Progenitor cell of endocrine pancreas (in vitro differentiated cells): ENCODE measurements at regions not wholly inside any gene's neighbourhood (a gene's known extent, or its start where the extent isn't known, plus 50 kb on each side); places are given as distances from the start of the nearest gene placed in this dataset.

ENCODE experiments used
- DNase-seq: peaks from one replicate; pipeline ENCODE4 v3.0.0; 2021; ENCODE audit warnings: low spot score; ENCODE audit not compliant: unreplicated experiment
- H3K27ac Mint-ChIP-seq: 2 replicates; pipeline ENCODE4 v1.8.0; 2021; ENCODE audit warnings: mild to moderate bottlenecking, moderate library complexity, mixed read lengths
- H3K27me3 Mint-ChIP-seq: 2 replicates; pipeline ENCODE4 v1.8.0; 2021; ENCODE audit warnings: mixed read lengths
- H3K36me3 Mint-ChIP-seq: 2 replicates; pipeline ENCODE4 v1.8.0; 2022; ENCODE audit warnings: mixed read lengths; ENCODE audit not compliant: insufficient read depth
- H3K4me1 Mint-ChIP-seq: 2 replicates; pipeline ENCODE4 v1.8.0; 2021; ENCODE audit warnings: low read depth, mixed read lengths
- H3K4me3 Mint-ChIP-seq: 2 replicates; pipeline ENCODE4 v1.8.0; 2021; ENCODE audit warnings: low read depth, mild to moderate bottlenecking, moderate library complexity, mixed read lengths
- H3K9me3 Mint-ChIP-seq: 2 replicates; pipeline ENCODE4 v1.8.0; 2021; ENCODE audit warnings: low read depth, mixed read lengths
- TF ChIP-seq, protein P1 (sequence below): fragments of 200-600 bp; sonication (generic); IDR thresholded peaks from one replicate; pipeline ENCODE4 v1.5.0; 2021; ENCODE audit warnings: antibody characterized with exemption, mild to moderate bottlenecking; ENCODE audit not compliant: unreplicated experiment

DNA sequence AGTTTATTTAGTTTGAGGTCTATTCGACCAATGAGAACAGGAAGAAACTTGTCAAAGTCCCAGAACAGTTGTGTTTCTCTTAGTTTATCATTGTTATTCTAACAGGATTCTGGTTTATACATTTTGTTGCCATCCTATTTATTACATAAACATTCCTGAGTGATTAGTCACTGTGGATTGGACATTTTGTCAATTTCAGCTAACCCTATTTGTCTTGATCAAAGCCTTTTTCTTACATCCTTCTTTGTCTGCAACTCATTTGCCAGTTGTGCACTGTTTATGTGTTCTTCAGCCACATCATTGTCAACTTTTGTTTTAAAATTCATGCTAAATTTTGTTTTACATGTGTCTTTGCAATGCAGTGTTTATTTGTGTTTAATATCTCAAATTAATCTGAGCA, 886.0 kb upstream of the SLC10A2 start:
- no peak overlapping the region for H3K27ac Mint-ChIP-seq
- no peak overlapping the region for H3K4me3 Mint-ChIP-seq
- H3K36me3 Mint-ChIP-seq, result no peaks in the 10 kb centered on the region
- H3K27me3 Mint-ChIP-seq, result peaks cover 5% of the 10 kb centered on the region
- DNase-seq, result no peak
- peaks cover 6% of the 10 kb centered on the region for H3K4me1 Mint-ChIP-seq
- TF ChIP-seq, protein P1, sequence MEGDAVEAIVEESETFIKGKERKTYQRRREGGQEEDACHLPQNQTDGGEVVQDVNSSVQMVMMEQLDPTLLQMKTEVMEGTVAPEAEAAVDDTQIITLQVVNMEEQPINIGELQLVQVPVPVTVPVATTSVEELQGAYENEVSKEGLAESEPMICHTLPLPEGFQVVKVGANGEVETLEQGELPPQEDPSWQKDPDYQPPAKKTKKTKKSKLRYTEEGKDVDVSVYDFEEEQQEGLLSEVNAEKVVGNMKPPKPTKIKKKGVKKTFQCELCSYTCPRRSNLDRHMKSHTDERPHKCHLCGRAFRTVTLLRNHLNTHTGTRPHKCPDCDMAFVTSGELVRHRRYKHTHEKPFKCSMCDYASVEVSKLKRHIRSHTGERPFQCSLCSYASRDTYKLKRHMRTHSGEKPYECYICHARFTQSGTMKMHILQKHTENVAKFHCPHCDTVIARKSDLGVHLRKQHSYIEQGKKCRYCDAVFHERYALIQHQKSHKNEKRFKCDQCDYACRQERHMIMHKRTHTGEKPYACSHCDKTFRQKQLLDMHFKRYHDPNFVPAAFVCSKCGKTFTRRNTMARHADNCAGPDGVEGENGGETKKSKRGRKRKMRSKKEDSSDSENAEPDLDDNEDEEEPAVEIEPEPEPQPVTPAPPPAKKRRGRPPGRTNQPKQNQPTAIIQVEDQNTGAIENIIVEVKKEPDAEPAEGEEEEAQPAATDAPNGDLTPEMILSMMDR, result no peak
- no peaks in the 10 kb centered on the region for H3K9me3 Mint-ChIP-seq

DNA sequence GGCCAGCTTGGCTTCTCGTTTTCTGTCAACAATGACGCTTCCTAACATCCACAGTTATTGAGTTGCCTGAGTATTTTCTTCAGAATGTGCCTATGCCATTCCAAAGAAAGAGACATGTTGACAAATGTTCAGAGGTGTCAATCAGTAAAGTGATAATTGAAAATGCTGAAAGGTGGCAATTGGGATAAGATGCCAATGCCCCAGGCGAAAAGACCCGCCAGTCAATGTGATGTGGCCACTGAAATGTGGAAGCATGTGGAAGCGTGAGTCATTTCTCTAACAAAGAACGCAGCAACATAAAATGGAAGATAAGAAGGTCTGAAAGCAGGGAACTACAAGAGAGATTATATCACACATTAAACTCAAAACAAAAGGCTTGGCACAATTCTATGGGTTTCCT, 882.2 kb upstream of the SLC10A2 start:
- TF ChIP-seq, protein P1, result no peak
- Mint-ChIP-seq H3K36me3 (no peaks in the 10 kb centered on the region), H3K27me3 (peaks cover 4% of the 10 kb centered on the region), H3K4me3 (no peak overlapping the region), H3K27ac (no peak overlapping the region), H3K9me3 (peaks cover 4% of the 10 kb centered on the region), H3K4me1 (peaks cover 6% of the 10 kb centered on the region)
- DNase-seq, result no peak

DNA sequence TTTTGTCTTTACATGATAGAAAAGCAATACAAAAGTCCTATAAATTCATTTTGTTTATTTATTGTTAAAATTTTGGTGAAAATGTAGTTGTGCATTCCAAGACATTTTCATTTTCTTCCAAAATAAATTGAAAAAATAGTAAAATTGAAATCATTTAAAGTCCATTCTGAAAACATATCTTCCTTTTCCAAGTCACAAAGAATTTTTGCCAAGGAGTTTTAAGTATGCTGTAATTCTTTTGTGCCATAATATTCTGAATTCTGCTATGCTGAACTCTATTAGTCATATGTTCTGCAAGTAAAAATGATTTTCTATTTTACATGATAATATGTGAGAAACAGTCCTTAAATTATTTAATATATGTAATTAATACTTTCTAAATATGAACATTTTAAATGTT, 879.6 kb upstream of the SLC10A2 start:
- Mint-ChIP-seq H3K4me3 (no peak overlapping the region), H3K4me1 (peaks cover 3% of the 10 kb centered on the region), H3K27me3 (no peaks in the 10 kb centered on the region), H3K27ac (no peak overlapping the region), H3K36me3 (no peaks in the 10 kb centered on the region), H3K9me3 (peaks cover 12% of the 10 kb centered on the region)
- TF ChIP-seq, protein P1, result no peak
- DNase-seq, result no peak

DNA sequence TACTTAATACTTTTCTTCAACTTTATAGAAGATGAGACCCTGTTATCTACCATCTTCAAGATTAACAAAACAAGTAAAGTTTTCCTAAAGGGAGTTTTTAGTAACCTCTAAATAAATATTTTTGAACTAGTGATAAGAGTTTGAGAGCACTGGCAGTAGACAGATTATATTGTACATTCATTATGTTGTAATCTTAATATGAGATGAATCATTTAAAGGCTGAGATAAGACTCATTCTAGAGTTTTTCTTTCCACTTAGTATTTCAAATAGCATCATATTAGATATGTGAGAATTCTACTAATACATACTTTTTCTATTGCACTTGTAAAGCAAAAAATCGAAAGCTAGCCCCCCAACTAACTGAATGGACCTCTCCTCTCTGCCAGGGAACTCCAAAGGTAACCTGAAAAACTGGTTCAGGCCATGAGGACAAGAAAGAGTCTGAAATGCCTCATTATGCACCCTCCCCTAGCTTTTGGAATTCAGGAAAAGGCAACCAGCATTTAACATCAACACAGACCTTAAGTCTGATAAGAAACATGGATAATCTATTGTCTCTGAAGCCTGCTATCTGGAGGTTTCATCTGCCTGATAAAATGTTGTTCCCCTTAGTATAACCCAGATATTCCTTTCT, 875.4 kb upstream of the SLC10A2 start:
- peaks cover 1% of the 10 kb centered on the region for H3K4me1 Mint-ChIP-seq
- no peaks in the 10 kb centered on the region for H3K27me3 Mint-ChIP-seq
- TF ChIP-seq, protein P1, result no peak
- H3K36me3 Mint-ChIP-seq, result no peaks in the 10 kb centered on the region
- H3K4me3 Mint-ChIP-seq, result no peak overlapping the region
- peaks cover 18% of the 10 kb centered on the region for H3K9me3 Mint-ChIP-seq
- DNase-seq, result no peak
- H3K27ac Mint-ChIP-seq, result no peak overlapping the region

DNA sequence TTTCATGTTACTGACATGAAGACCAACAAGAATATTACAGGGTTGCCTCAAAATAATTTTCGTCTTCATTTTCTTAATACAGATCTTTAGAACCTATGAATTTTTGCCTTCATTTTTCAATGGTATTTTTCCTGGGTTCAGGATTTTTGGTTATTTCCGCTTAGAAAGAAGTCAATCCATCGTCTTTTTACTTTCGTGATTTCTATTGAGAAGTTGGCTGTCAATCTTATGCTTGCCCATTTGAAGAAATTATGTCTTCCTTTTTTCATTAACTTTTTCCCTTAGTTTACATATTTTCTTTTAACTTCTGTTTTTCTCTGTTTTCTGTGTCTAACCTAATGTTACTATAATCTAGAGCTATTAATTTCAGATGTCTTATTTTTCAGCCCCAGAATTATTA, 868.9 kb upstream of the SLC10A2 start:
- no peak for DNase-seq
- no peaks in the 10 kb centered on the region for H3K4me1 Mint-ChIP-seq
- H3K27ac Mint-ChIP-seq, result no peak overlapping the region
- H3K4me3 Mint-ChIP-seq, result no peak overlapping the region
- no peaks in the 10 kb centered on the region for H3K36me3 Mint-ChIP-seq
- peaks cover 18% of the 10 kb centered on the region for H3K9me3 Mint-ChIP-seq
- TF ChIP-seq, protein P1, result no peak
- no peaks in the 10 kb centered on the region for H3K27me3 Mint-ChIP-seq
